Mesendoderm (in vitro differentiated cells): ENCODE measurements at regions not wholly inside any gene's neighbourhood (a gene's known extent, or its start where the extent isn't known, plus 50 kb on each side); places are given as distances from the start of the nearest gene placed in this dataset.

Source experiments
- DNase-seq: peaks from one replicate; pipeline ENCODE4 v3.0.0; 2013
- H2AK5ac ChIP-seq: 2 replicates; pipeline ENCODE4 v1.6.1; 2013; ENCODE audit warnings: low read length, inconsistent platforms
- H2BK120ac ChIP-seq: 2 replicates; pipeline ENCODE4 v1.6.1; 2013; ENCODE audit warnings: low read depth, mild to moderate bottlenecking, low read length, moderate library complexity, mixed read lengths
- H2BK15ac ChIP-seq: replicated peaks from 2 replicates; pipeline ENCODE4 v1.6.1; 2013; ENCODE audit warnings: low read depth, mild to moderate bottlenecking, moderate library complexity
- H2BK5ac ChIP-seq: 2 replicates; pipeline ENCODE4 v1.6.1; 2013; ENCODE audit warnings: low read length, inconsistent platforms
- H3K18ac ChIP-seq: 2 replicates; pipeline ENCODE4 v1.6.1; 2013; ENCODE audit warnings: mild to moderate bottlenecking, low read length, mixed read lengths
- H3K23ac ChIP-seq: one replicate; pipeline ENCODE4 v1.6.1; 2013; ENCODE audit warnings: low read length
- H3K27ac ChIP-seq: 2 replicates; pipeline ENCODE4 v1.5.1; 2013; ENCODE audit warnings: low read depth, mild to moderate bottlenecking, inconsistent platforms, low read length, moderate library complexity
- H3K27me3 ChIP-seq: 2 replicates; pipeline ENCODE4 v1.6.1; 2013; ENCODE audit warnings: low read length, control low read depth, mild to moderate bottlenecking, inconsistent platforms; ENCODE audit not compliant: insufficient read depth, poor library complexity
- H3K36me3 ChIP-seq: 2 replicates; pipeline ENCODE4 v1.6.1; 2013; ENCODE audit warnings: low read length, inconsistent platforms; ENCODE audit not compliant: control insufficient read depth, insufficient read depth
- H3K4ac ChIP-seq: one replicate; pipeline ENCODE4 v1.6.1; 2013; ENCODE audit warnings: low read depth, mild to moderate bottlenecking, low read length, moderate library complexity
- H3K4me1 ChIP-seq: 2 replicates; pipeline ENCODE4 v1.6.1; 2013; ENCODE audit warnings: low read depth, low read length, inconsistent platforms; ENCODE audit not compliant: control insufficient read depth
- H3K4me2 ChIP-seq: 2 replicates; pipeline ENCODE4 v1.6.1; 2013; ENCODE audit warnings: low read length
- H3K4me3 ChIP-seq: 2 replicates; pipeline ENCODE4 v1.5.1; 2013; ENCODE audit warnings: mild to moderate bottlenecking, low read length
- H3K56ac ChIP-seq: one replicate; pipeline ENCODE4 v1.6.1; 2013; ENCODE audit warnings: low read length
- H3K79me1 ChIP-seq: 2 replicates; pipeline ENCODE4 v1.6.1; 2013; ENCODE audit warnings: low read length, inconsistent platforms
- H3K79me2 ChIP-seq: 2 replicates; pipeline ENCODE4 v1.6.1; 2013; ENCODE audit warnings: mild to moderate bottlenecking, low read length; ENCODE audit not compliant: control insufficient read depth, insufficient read depth
- H3K9ac ChIP-seq: 2 replicates; pipeline ENCODE4 v1.6.1; 2013; ENCODE audit warnings: low read length, inconsistent platforms
- H4K5ac ChIP-seq: one replicate; pipeline ENCODE4 v1.6.1; 2013; ENCODE audit warnings: low read length
- H4K8ac ChIP-seq: one replicate; pipeline ENCODE4 v1.6.1; 2013; ENCODE audit warnings: low read depth, mild to moderate bottlenecking, control low read depth, low read length, moderate library complexity
- WGBS: extraction: QIAGEN DNeasy Blood & Tissue Kit; methylation state at CpG from one replicate; pipeline ENCODE4 v1.1.7; 2013; ENCODE audit warnings: low lambda C conversion rate, missing lambda C conversion rate; ENCODE audit not compliant: insufficient coverage; ENCODE audit errors: extremely low coverage; 5-methylcytosine and 5-hydroxymethylcytosine counted together

DNA sequence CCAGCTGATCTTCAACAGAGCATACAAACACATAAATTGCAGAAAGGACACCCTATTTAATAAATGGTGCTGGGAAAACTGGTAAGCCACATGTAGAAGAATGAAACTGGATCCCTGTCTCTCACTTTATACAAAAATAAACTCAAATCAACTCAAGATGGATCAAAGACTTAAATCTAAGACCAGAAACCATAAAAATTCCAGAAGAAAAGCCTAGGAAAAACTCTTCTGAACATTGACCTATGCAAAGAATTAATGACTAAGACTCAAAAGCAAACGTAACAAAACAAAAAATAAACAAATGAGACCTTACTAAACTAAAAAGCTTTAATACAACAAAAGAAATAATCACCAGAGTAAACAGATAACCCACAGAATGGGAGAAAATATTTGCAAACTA, 74.5 kb upstream of the ABCC4 start:
- no peak overlapping the region for H3K23ac ChIP-seq
- H3K9ac ChIP-seq = no peak overlapping the region
- no peak overlapping the region for H3K18ac ChIP-seq
- H4K5ac ChIP-seq = no peak overlapping the region
- H3K27ac ChIP-seq = no peak overlapping the region
- H3K4me3 ChIP-seq = no peak overlapping the region
- no peaks in the 10 kb centered on the region for H3K36me3 ChIP-seq
- H3K79me1 ChIP-seq = no peaks in the 10 kb centered on the region
- H3K79me2 ChIP-seq = no peaks in the 10 kb centered on the region
- no CpG with 5 or more reads among the region's 1 CpG for WGBS
- no peak overlapping the region for H3K4ac ChIP-seq
- H3K4me1 ChIP-seq = no peaks in the 10 kb centered on the region
- H3K4me2 ChIP-seq = no peak overlapping the region
- H2AK5ac ChIP-seq = no peak overlapping the region
- no peaks in the 10 kb centered on the region for H3K27me3 ChIP-seq
- no peak overlapping the region for H2BK5ac ChIP-seq
- no peak for DNase-seq
- no peak overlapping the region for H4K8ac ChIP-seq
- no peak overlapping the region for H2BK15ac ChIP-seq
- H3K56ac ChIP-seq = no peak overlapping the region
- no peak overlapping the region for H2BK120ac ChIP-seq

DNA sequence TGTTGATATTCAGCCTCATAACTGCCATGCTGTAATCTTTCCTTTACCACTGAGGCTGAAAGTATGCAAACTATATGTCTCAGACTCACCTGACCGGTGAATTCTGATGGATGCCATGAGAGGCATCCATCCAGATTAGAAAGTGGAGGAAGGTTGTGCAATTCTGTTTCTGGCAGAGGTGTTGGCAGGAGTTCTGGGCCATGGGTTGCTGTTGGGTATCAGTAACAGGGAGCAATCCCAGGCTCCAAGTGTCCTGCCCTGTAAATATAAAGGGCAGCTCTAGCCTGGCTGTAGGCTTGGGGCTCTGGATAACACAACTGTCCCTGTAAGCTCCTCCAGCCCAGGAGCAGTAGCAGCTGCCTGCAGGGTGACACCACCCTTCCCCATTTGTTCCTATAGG, 77.4 kb upstream of the ABCC4 start:
- no peak overlapping the region for H2BK15ac ChIP-seq
- no peak overlapping the region for H3K18ac ChIP-seq
- H3K23ac ChIP-seq = no peak overlapping the region
- no peak overlapping the region for H4K8ac ChIP-seq
- H3K4me1 ChIP-seq = no peaks in the 10 kb centered on the region
- no peak overlapping the region for H2BK5ac ChIP-seq
- no CpG with 5 or more reads among the region's 1 CpG for WGBS
- DNase-seq = no peak
- no peak overlapping the region for H3K56ac ChIP-seq
- no peaks in the 10 kb centered on the region for H3K79me2 ChIP-seq
- H3K79me1 ChIP-seq = no peaks in the 10 kb centered on the region
- H3K4me3 ChIP-seq = no peak overlapping the region
- no peaks in the 10 kb centered on the region for H3K27me3 ChIP-seq
- no peak overlapping the region for H3K27ac ChIP-seq
- no peak overlapping the region for H3K4ac ChIP-seq
- no peak overlapping the region for H3K9ac ChIP-seq
- H2AK5ac ChIP-seq = no peak overlapping the region
- no peaks in the 10 kb centered on the region for H3K36me3 ChIP-seq
- H2BK120ac ChIP-seq = no peak overlapping the region
- H4K5ac ChIP-seq = no peak overlapping the region
- H3K4me2 ChIP-seq = no peak overlapping the region

DNA sequence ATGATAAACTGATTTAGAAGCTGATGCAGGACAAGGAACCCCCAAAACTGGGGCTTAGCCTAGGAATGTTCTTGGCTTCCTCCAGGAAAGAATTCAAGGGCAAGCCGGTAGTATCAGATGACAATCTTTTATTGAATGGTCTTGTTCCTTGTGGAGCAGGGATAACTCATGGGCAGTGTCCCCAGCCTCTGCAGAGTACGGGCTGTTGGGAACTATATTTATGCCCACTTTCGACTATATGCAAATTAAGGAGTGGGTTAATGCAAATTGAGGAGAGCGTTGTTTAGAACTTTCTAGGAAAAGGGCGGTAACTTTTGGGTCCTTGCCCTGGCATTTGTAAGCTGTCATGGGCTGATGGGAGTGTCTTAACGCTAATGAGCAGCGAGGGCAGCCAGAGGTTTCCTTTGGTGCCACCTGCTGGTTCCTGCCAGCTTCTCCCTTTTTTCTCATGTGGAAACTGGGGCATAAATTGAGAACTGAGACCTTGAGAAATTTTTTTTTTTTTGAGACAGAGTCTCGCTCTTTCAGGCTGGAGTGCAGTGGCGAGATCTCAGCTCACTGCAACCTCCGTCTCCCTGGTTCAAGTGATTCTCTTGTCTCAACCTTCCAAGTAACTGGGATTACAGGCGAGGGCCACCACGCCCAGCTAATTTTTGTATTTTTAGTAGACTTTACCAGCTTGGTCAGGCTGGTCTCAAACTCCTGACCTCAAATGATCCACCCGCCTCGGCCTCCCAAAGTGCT, 79.4 kb upstream of the ABCC4 start:
- H3K27ac ChIP-seq = no peak overlapping the region
- peak; percentile 92 for DNase-seq
- no peaks in the 10 kb centered on the region for H3K4me1 ChIP-seq
- no peak overlapping the region for H3K4ac ChIP-seq
- no peaks in the 10 kb centered on the region for H3K36me3 ChIP-seq
- no peak overlapping the region for H2BK15ac ChIP-seq
- WGBS = no CpG with 5 or more reads among the region's 14 CpGs
- H3K56ac ChIP-seq = peak overlapping the region; percentile 50
- no peaks in the 10 kb centered on the region for H3K79me1 ChIP-seq
- peak overlapping the region; percentile 40 for H3K9ac ChIP-seq
- no peaks in the 10 kb centered on the region for H3K79me2 ChIP-seq
- H2AK5ac ChIP-seq = no peak overlapping the region
- H3K18ac ChIP-seq = no peak overlapping the region
- H3K23ac ChIP-seq = no peak overlapping the region
- H2BK120ac ChIP-seq = no peak overlapping the region
- H4K8ac ChIP-seq = no peak overlapping the region
- H3K27me3 ChIP-seq = no peaks in the 10 kb centered on the region
- H3K4me2 ChIP-seq = no peak overlapping the region
- H2BK5ac ChIP-seq = no peak overlapping the region
- H3K4me3 ChIP-seq = no peak overlapping the region
- no peak overlapping the region for H4K5ac ChIP-seq

DNA sequence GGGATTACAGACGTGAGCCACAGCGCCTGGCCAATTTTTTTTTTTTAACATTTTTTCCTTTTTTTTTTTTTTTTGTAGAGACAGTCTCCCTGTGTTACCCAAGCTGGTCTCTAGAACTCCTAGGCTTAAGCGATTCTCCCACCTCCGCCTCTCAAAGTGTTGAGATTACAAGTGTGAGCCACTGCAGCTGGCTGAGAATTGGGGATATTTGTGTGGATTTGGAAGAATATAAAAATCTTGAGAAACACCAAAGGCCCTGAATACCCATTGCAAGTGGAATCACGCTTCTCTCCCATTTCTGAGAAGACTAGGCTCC, 79.9 kb upstream of the ABCC4 start:
- H3K79me1 ChIP-seq = no peaks in the 10 kb centered on the region
- peak overlapping the region; percentile 49 for H3K56ac ChIP-seq
- no peak overlapping the region for H2AK5ac ChIP-seq
- no peaks in the 10 kb centered on the region for H3K79me2 ChIP-seq
- H3K4me1 ChIP-seq = no peaks in the 10 kb centered on the region
- H3K4me3 ChIP-seq = no peak overlapping the region
- H3K36me3 ChIP-seq = no peaks in the 10 kb centered on the region
- no peak overlapping the region for H3K4ac ChIP-seq
- H4K5ac ChIP-seq = no peak overlapping the region
- no peak overlapping the region for H3K23ac ChIP-seq
- no CpG with 5 or more reads among the region's 5 CpGs for WGBS
- H2BK5ac ChIP-seq = no peak overlapping the region
- H3K4me2 ChIP-seq = no peak overlapping the region
- no peak overlapping the region for H3K9ac ChIP-seq
- DNase-seq = peak; percentile 36
- no peak overlapping the region for H2BK120ac ChIP-seq
- no peaks in the 10 kb centered on the region for H3K27me3 ChIP-seq
- no peak overlapping the region for H3K18ac ChIP-seq
- H2BK15ac ChIP-seq = no peak overlapping the region
- no peak overlapping the region for H4K8ac ChIP-seq
- no peak overlapping the region for H3K27ac ChIP-seq

DNA sequence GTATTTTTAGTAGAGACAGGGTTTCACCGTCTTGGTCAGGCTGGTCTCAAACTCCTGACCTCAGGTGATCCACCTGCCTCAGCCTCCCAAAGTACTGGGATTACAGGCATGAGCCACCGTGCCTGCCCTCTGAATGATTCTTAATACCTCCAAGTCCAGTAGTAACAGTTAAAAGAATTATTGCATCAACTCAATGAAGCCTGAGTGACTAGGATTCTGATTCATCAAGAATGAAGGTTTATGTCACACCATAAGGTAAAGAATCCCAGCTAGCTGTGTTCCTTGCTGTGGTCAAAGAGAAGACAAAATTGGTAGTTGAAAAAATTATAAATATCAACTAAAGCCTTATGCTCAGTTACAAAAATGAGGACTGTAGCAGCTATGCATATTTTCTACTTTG, 81.2 kb upstream of the ABCC4 start:
- Histone ChIP-seq H3K4me2 (no peak overlapping the region), H3K79me1 (no peaks in the 10 kb centered on the region), H3K23ac (no peak overlapping the region), H3K4ac (no peak overlapping the region), H3K27me3 (no peaks in the 10 kb centered on the region), H3K79me2 (no peaks in the 10 kb centered on the region), H2AK5ac (no peak overlapping the region), H3K27ac (no peak overlapping the region), H3K18ac (no peak overlapping the region), H3K36me3 (no peaks in the 10 kb centered on the region), H2BK5ac (no peak overlapping the region), H2BK120ac (no peak overlapping the region), H4K8ac (no peak overlapping the region), H2BK15ac (no peak overlapping the region), H3K9ac (no peak overlapping the region), H3K4me1 (no peaks in the 10 kb centered on the region), H3K56ac (no peak overlapping the region), H4K5ac (no peak overlapping the region), H3K4me3 (no peak overlapping the region)
- no peak for DNase-seq
- WGBS = no CpG with 5 or more reads among the region's 2 CpGs

DNA sequence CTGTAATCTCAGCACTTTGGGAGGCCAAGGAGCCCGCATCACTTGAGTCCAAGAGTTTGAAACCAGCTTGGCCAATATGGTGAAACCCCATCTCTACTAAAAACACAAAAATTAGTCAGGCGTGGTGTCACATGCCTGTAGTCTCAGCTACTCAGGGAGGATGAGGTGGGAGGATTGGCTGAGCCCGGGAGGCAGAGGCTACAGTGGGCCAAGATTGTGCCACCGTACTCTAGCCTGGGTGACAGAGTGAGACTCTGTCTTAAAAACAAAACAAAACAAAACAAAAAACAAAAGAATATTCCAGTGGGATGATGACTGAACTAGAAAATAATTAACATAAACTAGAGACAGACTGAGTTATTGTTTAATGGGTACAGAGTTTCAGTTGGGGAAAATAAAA, 81.7 kb upstream of the ABCC4 start:
- Histone ChIP-seq H3K56ac (no peak overlapping the region), H2AK5ac (no peak overlapping the region), H3K27ac (no peak overlapping the region), H3K36me3 (no peaks in the 10 kb centered on the region), H3K4ac (no peak overlapping the region), H3K9ac (no peak overlapping the region), H4K5ac (no peak overlapping the region), H3K79me1 (no peaks in the 10 kb centered on the region), H3K18ac (no peak overlapping the region), H3K79me2 (no peaks in the 10 kb centered on the region), H2BK15ac (no peak overlapping the region), H3K4me1 (no peaks in the 10 kb centered on the region), H2BK5ac (no peak overlapping the region), H4K8ac (no peak overlapping the region), H3K23ac (no peak overlapping the region), H2BK120ac (no peak overlapping the region), H3K27me3 (no peaks in the 10 kb centered on the region), H3K4me2 (no peak overlapping the region), H3K4me3 (no peak overlapping the region)
- DNase-seq = no peak
- WGBS = no CpG with 5 or more reads among the region's 4 CpGs
